ENCODE measurements at regions not wholly inside any gene's neighbourhood (a gene's known extent, or its start where the extent isn't known, plus 50 kb on each side); places are given as distances from the start of the nearest gene placed in this dataset.

GRCh38 chr1:38194472-38194871, 147.9 kb upstream of the POU3F1 start:
- DNase-seq = no peak
- Histone ChIP-seq H3K27me3 (no peaks in the 10 kb centered on the region), H3K36me3 (no peaks in the 10 kb centered on the region), H3K4me3 (no peak overlapping the region), H3K27ac (no peak overlapping the region), H3K9me3 (no peaks in the 10 kb centered on the region), H3K4me1 (no peaks in the 10 kb centered on the region)
- TF ChIP-seq POLR2A (IDR thresholded peaks at IDR 0.05) (no peak), CTCF (IDR thresholded peaks at IDR 0.05) (no peak)

- H3K4me1 ChIP-seq = no peaks in the 10 kb centered on the region
- no peaks in the 10 kb centered on the region for H3K27me3 ChIP-seq
- no peaks in the 10 kb centered on the region for H3K9me3 ChIP-seq
- TF ChIP-seq POLR2A (IDR thresholded peaks at IDR 0.05) = no peak
- no peak for TF ChIP-seq CTCF (IDR thresholded peaks at IDR 0.05)
- H3K4me3 ChIP-seq = no peak overlapping the region
- no peak overlapping the region for H3K27ac ChIP-seq
- DNase-seq = no peak
- H3K36me3 ChIP-seq = no peaks in the 10 kb centered on the region
These were observed 146.4 kb upstream of the POU3F1 start for GRCh38 chr1:38193040-38193439.

GRCh38 chr1:38191461-38191860, 144.9 kb upstream of the POU3F1 start:
- Histone ChIP-seq H3K36me3 (no peaks in the 10 kb centered on the region), H3K27ac (no peak overlapping the region), H3K4me1 (no peaks in the 10 kb centered on the region), H3K27me3 (no peaks in the 10 kb centered on the region), H3K4me3 (no peak overlapping the region), H3K9me3 (no peaks in the 10 kb centered on the region)
- TF ChIP-seq POLR2A (IDR thresholded peaks at IDR 0.05) (no peak), CTCF (IDR thresholded peaks at IDR 0.05) (no peak)
- DNase-seq = no peak

GRCh38 chr1:38190983-38191382, 144.4 kb upstream of the POU3F1 start:
- TF ChIP-seq POLR2A (IDR thresholded peaks at IDR 0.05) = no peak
- no peak for TF ChIP-seq CTCF (IDR thresholded peaks at IDR 0.05)
- H3K27me3 ChIP-seq = no peaks in the 10 kb centered on the region
- H3K27ac ChIP-seq = no peak overlapping the region
- no peaks in the 10 kb centered on the region for H3K4me1 ChIP-seq
- DNase-seq = no peak
- no peaks in the 10 kb centered on the region for H3K9me3 ChIP-seq
- no peak overlapping the region for H3K4me3 ChIP-seq
- no peaks in the 10 kb centered on the region for H3K36me3 ChIP-seq

- Histone ChIP-seq H3K4me3 (no peak overlapping the region), H3K9me3 (no peaks in the 10 kb centered on the region), H3K36me3 (no peaks in the 10 kb centered on the region), H3K27me3 (no peaks in the 10 kb centered on the region), H3K4me1 (no peaks in the 10 kb centered on the region), H3K27ac (no peak overlapping the region)
- DNase-seq = no peak
- TF ChIP-seq POLR2A (IDR thresholded peaks at IDR 0.05) (no peak), CTCF (IDR thresholded peaks at IDR 0.05) (no peak)
These were observed 141.0 kb upstream of the POU3F1 start for GRCh38 chr1:38187552-38187951.

- H3K4me1 ChIP-seq = no peaks in the 10 kb centered on the region
- no peak for DNase-seq
- no peaks in the 10 kb centered on the region for H3K9me3 ChIP-seq
- no peak for TF ChIP-seq CTCF (IDR thresholded peaks at IDR 0.05)
- no peak for TF ChIP-seq POLR2A (IDR thresholded peaks at IDR 0.05)
- H3K27ac ChIP-seq = no peak overlapping the region
- H3K27me3 ChIP-seq = no peaks in the 10 kb centered on the region
- H3K4me3 ChIP-seq = no peak overlapping the region
- H3K36me3 ChIP-seq = no peaks in the 10 kb centered on the region
These were observed 140.0 kb upstream of the POU3F1 start for GRCh38 chr1:38186566-38186965.
